Spleen (tissue), 7 donors: ENCODE measurements at regions not wholly inside any gene's neighbourhood (a gene's known extent, or its start where the extent isn't known, plus 50 kb on each side); places are given as distances from the start of the nearest gene placed in this dataset.

Source experiments
- CTCF ChIP-seq, 11 experiments: fragments of 200-600 bp in 7 of 11; fragments of 450-650 bp in 4 of 11; sonication (generic) in 4 of 11; IDR thresholded peaks in 8 of 11; conservative IDR thresholded peaks in 3 of 11; 1 replicate in 7 of 11; 2 replicates in 4 of 11; pipeline versions ENCODE4 v1.4.0 to v1.8.0; 2016 to 2021; ENCODE audit warnings: antibody characterized with exemption in 11 of 11, inconsistent platforms in 4 of 11, mild to moderate bottlenecking in 1 of 11
- POLR2A ChIP-seq, 3 donors: fragments of 450-650 bp; IDR thresholded peaks; one replicate each; pipeline ENCODE4 v1.5.1; 2017; ENCODE audit warnings: antibody characterized with exemption in 3 of 3, mild to moderate bottlenecking in 1 of 3
- POLR2AphosphoS5 ChIP-seq, 3 donors: sonication (generic); formaldehyde crosslinking; IDR thresholded peaks; one replicate each; pipeline ENCODE4 v1.5.1; 2017; ENCODE audit warnings: antibody characterized with exemption in 3 of 3
- donor health status: DM: no; HTN: no; CAD: no; lungs with moderate emphysema.
- donor health status: DM: no; HTN: no; CAD: no.
- donor health status: DM: no; HTN: no; CAD: no.

GRCh38 chr4:129328162-129328561 lies 232.2 kb downstream of the C4orf33 start:
- no peak for TF ChIP-seq CTCF (IDR thresholded peaks at IDR 0.05 in 8 of 11, conservative IDR thresholded peaks at IDR 0.05 in 3 of 11)
- TF ChIP-seq POLR2A (IDR thresholded peaks at IDR 0.05): no peak
- no peak for TF ChIP-seq POLR2AphosphoS5 (IDR thresholded peaks at IDR 0.05)
